Neural progenitor cell (in vitro differentiated cells): ENCODE measurements at regions not wholly inside any gene's neighbourhood (a gene's known extent, or its start where the extent isn't known, plus 50 kb on each side); places are given as distances from the start of the nearest gene placed in this dataset.

Source experiments
- CTCF ChIP-seq: fragments of 200-600 bp; sonication (generic); IDR thresholded peaks from 2 replicates; pipeline ENCODE4 v1.5.1; 2017; ENCODE audit warnings: antibody characterized with exemption, mild to moderate bottlenecking
- EZH2 ChIP-seq: fragments of 200-600 bp; sonication (generic); IDR thresholded peaks from 2 replicates; pipeline ENCODE4 v1.6.1; 2017; ENCODE audit warnings: antibody characterized with exemption, mild to moderate bottlenecking, moderate library complexity

- TF ChIP-seq CTCF, result no peak
- TF ChIP-seq EZH2, result no peak
Observed at GRCh38 chrX:109862433-109862832, 129.4 kb upstream of the ACSL4 start.
